ENCODE measurements at regions not wholly inside any gene's neighbourhood (a gene's known extent, or its start where the extent isn't known, plus 50 kb on each side); places are given as distances from the start of the nearest gene placed in this dataset.

- DNase-seq (ENCODE audit: low spot score): no peak
Observed at GRCh38 chr7:85573346-85573745, 386.5 kb upstream of the SEMA3D start.

DNA sequence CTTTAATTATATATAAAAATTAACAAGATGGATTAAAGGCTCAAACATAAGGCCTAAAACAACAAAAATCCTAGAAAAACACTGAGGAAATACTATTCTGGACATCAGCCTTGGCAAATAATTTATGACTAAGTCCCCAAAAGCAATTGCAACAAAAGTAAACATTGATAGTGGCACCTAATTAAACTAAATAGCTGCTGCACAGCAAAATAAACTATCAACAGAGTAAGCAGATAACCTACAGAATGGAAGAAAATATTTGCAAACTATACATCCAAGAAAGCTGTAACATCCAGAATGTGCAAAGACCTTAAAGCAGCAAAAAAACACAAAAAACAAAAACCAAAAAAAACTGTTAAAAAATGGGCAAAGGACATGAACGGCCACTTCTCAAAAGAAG lies 384.0 kb upstream of the SEMA3D start:
- no peak for DNase-seq (ENCODE audit: low spot score)

- DNase-seq (ENCODE audit: low spot score): no peak
Observed at GRCh38 chr7:85567983-85568382, 381.1 kb upstream of the SEMA3D start.

DNA sequence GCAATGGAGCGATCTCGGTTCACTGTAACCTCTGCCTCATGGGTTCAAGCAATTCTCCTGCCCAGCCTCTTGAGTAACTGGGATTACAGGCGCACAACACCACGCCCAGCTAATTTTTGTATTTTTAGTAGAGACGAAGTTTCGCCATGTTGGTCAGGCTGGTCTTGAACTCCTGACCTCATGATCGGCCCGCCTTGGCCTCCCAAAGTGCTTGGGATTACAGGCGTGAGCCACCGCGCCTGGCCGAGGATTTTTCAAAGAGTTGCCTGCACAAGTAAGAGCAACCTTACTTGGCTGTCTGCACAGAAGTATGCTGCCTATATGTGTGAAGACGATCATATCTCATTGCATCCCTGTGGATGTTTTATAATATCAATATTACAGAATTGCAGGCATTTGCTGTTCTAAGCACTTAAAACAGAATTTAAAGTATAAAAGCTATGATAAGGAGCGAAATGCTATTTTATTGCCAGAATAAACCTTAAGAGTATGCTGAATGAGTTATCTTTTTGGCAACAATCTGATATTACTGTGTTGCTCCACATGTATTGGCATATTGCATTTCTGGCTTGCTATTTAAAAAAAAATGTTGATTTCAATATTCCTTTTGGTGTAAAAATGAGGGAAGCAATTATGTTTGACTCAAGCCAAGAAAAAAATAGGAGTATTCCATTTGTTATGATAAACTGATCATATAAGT lies 379.4 kb upstream of the SEMA3D start:
- no peak for DNase-seq (ENCODE audit: low spot score)

GRCh38 chr7:85565276-85565675 lies 378.4 kb upstream of the SEMA3D start:
- DNase-seq (ENCODE audit: low spot score): no peak

DNA sequence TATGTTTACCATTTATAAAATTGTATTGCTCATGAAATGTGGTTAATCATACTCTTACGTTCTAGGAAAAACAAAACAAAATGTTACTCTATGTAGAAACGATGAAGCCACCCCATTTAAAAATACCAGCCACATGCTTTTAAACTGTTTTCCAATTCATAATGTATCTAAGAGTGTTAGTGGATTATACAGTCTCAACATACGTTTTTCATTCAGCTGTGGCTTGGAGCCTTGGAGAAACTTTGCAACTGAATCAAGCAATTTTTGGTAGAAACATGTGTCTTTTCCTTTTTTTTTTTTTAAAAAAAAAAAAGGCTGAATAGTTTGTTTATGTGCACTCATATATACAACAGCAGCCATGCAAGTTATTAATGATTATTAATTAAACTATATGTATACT lies 378.0 kb upstream of the SEMA3D start:
- no peak for DNase-seq (ENCODE audit: low spot score)

DNA sequence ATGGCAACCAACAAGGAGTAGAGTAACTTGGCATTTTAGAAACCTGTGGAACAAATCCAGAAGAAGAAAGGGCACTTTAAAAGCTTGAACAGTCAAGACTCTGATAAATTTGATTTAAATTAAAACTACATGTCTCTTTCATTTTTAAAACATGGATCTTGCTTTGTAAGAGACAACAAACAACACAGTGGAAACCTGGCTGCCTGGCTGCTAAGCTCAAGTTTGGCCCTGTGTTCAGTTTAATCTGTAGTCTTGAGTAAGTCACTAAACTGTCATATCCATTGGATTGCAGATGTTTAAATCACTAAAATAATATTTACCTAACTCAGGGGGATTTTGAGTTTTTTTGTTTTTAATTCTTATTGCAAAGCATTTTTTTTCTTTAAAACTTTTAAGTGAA lies 374.9 kb upstream of the SEMA3D start:
- DNase-seq (ENCODE audit: low spot score): no peak

GRCh38 chr7:85554236-85555178 lies 367.7 kb upstream of the SEMA3D start:
- DNase-seq (ENCODE audit: low spot score): peak; percentile 41

DNA sequence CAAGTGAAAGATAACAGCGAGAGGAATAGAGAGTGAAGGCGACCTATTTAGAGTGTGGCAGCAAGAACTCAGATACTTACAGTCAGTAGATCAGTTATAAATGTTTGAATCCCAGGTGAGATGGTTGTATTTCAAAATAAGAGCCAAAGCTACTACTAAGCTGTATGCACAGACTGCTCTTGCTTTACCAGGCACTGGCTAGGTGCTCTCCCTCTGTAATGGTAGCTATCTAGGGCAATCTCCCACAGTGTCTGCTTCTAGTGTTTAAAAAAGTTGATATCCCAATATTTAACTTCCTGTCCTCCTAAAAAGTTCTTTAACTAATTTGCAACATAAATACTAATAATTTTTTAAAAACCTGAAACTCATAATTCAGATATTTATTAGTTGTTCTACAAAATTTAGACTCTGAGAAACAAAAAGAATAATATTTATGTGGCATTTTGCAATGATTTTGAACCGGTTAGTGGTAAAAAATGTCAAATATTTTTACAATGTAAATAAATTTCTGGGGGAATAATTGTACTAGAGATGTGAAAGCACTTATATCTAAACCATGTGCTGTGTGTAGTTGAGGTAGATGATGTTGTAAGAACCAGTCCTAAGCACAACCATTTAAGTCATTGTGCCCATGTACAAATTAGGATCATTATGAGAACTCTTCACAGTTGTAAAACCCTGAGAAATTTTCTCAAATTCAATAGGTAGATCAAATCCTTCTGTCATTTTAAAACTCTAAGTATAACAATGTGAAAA lies 349.3 kb upstream of the SEMA3D start:
- no peak for DNase-seq (ENCODE audit: low spot score)

DNA sequence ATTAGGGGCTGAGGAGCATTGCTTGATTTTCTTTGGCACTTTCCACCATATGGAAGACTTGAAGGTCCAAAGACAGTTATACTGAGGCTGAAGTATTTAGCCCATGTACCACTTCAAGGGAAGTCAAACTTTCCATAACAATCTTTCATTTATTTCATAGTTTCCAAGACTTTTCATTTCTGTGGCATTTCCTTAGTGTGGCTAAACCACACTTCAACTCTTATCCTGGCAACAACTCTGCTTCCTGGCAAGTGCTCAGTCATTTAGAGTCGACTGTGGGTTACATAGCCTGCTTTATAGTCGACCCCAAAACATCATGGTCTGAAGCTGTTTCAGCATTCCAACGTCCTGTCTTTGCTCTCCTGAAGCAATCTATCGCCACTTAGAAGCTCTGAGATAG lies 343.0 kb upstream of the SEMA3D start:
- DNase-seq (ENCODE audit: low spot score): no peak

DNA sequence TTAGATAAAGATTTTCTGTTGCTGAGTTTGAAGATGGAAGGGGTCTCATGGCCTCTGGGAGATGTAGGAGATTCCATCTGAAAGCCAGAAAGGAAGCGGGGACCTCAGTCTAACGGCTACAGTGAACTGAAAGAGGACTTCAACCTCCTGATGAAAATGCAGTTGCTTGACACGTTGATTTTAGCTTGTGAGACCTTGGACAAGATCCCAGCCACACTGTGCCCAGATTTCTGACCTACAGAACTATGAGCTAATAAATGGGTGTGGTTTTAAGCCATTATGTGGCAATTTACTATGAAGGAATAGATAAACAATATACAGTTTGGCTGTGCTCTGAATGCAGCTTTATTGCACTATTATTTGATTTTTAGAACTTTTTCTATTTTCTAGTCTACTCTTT lies 342.3 kb upstream of the SEMA3D start:
- no peak for DNase-seq (ENCODE audit: low spot score)

DNA sequence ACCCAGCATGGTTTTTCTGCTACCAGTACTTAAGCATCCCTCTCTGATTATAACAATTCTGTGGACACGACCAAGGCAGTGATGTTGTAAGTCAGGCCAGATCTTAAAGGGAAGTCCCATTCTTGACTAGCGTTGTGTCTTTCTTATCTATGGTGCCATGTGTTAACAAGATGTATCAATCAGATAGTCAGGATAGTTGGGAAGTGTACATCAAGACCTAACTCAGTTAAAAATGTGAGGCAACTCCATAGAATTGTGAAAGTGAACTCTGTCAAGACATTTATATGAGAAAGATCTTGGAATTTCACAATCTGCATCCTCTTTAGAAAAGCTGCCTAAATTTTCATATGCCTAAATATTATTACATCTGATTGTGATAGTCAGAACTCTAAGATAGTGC lies 341.7 kb upstream of the SEMA3D start:
- DNase-seq (ENCODE audit: low spot score): no peak

- DNase-seq (ENCODE audit: low spot score): no peak
Observed at GRCh38 chr7:85525676-85526075, 338.8 kb upstream of the SEMA3D start.

GRCh38 chr7:85522070-85522469 lies 335.2 kb upstream of the SEMA3D start:
- no peak for DNase-seq (ENCODE audit: low spot score)

- DNase-seq (ENCODE audit: low spot score): no peak
Observed at GRCh38 chr7:85521108-85521694, 334.3 kb upstream of the SEMA3D start.

DNA sequence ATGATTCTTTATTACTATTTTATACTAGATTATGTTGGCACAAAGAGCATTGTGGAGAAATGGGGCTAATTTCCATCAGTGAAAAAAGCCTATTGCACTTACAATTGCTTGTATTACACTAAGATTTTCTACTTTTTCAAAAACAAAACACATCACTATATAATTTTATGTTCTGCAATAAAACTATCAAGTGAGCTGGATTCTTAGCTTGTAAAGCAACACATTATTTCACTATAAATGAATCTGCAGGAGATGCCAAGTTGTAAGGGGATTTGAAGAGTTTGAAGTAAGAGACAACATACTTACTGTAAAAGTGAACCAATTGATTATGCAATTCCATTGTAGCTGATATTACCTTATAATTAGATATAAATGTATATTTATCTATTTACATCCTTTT lies 333.3 kb upstream of the SEMA3D start:
- no peak for DNase-seq (ENCODE audit: low spot score)

DNA sequence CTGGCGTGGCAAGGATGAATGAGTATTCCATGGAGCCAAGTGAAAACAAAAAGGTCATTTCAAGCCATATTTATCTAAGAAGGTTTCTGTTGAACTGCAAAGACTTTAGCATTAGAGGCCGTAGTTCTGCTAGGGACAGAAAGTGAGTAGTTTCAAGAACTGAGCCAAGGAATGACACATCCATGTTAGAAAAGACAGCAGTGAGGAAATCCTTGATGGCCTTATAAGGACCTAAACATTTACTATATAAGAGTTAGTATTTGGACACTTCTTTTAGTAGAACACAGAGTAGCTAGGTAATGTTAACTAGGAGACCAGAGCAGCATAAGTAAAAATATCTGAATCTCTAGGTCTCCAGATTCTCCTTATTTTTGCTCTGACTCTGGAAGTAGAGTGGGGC lies 329.8 kb upstream of the SEMA3D start:
- no peak for DNase-seq (ENCODE audit: low spot score)

DNA sequence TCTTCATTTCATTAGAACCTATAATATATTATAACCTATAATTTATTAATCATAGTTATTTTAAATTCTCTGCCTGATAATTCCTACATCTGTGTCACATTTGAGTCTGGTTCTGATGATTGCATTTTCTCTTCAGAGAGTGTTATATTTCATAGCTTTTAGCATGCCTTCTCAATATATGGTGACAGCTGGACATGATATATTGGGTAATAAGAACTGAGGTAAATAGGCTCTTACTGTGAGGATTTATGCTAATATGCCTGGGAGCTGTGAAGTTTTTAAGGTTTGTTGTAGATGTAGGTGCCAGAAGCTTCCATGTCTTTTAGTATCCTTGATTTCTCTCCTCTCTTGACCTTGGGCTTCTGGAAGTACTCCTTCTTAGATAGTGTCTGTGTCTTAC lies 325.9 kb upstream of the SEMA3D start:
- DNase-seq (ENCODE audit: low spot score): no peak

DNA sequence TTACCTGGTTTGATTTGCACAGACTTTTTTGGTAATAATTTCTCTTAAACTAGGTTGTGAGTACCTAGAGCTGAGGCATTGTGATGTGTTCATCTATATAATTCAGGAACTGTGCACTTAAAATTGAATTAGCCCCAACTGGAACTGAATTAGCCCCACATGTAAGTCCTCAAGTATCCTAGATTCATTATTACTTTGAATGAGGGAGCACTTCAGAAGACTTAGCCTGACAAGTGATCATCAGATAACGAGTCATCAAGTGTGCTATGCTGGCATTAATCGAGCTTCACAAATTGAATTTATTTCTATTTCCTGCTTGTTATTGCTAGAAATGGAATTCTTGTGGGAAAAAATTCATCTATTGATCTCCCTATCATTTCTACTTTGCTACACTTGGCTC lies 323.4 kb upstream of the SEMA3D start:
- DNase-seq (ENCODE audit: low spot score): no peak

- no peak for DNase-seq (ENCODE audit: low spot score)
Observed at GRCh38 chr7:85509476-85509875, 322.6 kb upstream of the SEMA3D start.

GRCh38 chr7:85508642-85509410 lies 322.0 kb upstream of the SEMA3D start:
- no peak for DNase-seq (ENCODE audit: low spot score)

GRCh38 chr7:85498031-85498430 lies 311.2 kb upstream of the SEMA3D start:
- DNase-seq (ENCODE audit: low spot score): no peak

Data from D341Med (cell line).